Tongue (tissue), 2 donors: ENCODE measurements at regions not wholly inside any gene's neighbourhood (a gene's known extent, or its start where the extent isn't known, plus 50 kb on each side); places are given as distances from the start of the nearest gene placed in this dataset. TPM values are rescaled to one million over a fixed set of nuclear protein-coding genes. Genes with fewer than 3 reads are reported as not detected.

Experiments
- DNase-seq: peaks from one replicate; pipeline ENCODE4 v3.0.0-alpha.2; 2015
- small RNA-seq: library from RNA; depleted of rRNA; stranded (forward); fragments of <200 nt; gene quantifications from one replicate; pipeline ENCODE3, GENCODE V24; 2014; ENCODE audit warnings: low replicate concordance

- DNase-seq = no peak
Observed at GRCh38 chr3:79848876-79849275, 81.1 kb upstream of the ROBO1 start.

- no peak for DNase-seq
Observed at GRCh38 chr3:79847928-79848327, 80.1 kb upstream of the ROBO1 start.

DNA sequence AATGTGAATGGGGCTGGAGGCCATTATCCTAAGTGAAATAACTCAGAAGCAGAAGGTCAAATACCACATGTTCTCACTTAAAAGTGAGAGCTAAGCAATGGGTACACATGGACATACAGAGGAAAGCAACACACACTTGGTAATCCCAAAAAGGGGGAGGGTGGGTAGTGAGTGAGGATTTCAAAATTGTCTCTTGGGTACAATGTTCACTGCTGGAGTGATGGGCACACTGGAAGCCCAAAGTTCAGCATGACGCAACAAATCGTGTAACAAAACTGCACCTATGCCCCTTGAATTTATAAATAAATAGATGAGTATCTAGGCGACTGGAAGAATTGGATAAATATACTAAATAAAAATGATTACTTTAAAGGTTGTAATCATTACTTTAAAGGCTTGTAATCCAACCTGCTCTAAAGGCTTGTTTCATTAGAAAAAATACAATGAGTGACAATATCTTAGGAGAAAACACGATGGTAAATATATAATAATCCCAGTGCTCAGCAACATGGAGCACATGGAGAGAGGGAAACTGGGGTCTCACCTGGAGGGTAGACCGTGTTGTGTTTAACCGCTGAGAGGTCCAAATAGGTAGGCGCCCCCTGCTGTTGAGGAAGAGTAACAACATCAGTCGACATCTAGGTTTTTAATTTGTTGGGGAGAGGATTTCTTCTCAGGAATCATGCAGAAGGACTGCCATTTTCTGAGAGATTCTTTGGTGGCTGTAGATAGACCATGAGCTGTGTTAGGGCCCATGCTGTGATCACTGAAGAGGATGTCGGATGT is 78.5 kb upstream of the ROBO1 start:
- no peak for DNase-seq

DNA sequence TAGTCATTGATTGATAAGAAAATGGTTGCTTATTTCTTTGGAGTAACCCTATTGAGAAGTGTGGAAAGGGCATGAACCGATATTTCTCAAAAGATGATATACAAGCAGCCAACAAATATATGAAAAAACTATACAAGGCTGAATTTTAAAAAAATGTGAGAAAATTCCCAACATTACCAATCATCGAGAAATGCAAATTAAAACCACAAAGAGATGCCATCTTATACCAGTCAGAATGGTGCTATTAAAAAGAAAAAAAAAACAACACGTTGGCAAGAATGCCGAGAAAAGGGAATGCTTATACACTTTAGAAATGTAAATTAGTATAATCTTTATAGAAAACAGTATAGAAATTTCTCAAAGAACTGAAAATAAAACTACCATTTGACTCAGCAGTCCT is 77.7 kb upstream of the ROBO1 start:
- DNase-seq = no peak

DNA sequence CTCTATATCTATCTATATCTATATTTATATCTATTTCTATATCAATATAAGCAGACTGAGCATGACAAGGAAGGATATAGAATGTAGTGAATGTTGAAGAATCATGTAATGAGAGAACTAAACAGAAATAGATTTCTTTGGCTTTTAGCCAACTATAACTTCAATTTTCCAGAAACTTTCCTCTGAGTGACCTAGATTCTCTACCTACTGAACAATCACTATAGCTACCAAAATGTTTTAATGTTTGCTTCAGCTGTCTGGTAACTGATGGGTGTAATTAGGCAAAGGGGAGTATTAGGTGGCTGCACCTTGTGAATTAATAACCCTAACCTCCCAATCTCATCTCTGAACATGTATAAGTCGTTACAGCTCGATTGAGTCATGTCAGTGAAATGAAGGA is 76.4 kb upstream of the ROBO1 start:
- DNase-seq = peak; percentile 2

- DNase-seq = no peak
Observed at GRCh38 chr3:79843180-79843579, 75.4 kb upstream of the ROBO1 start.

DNA sequence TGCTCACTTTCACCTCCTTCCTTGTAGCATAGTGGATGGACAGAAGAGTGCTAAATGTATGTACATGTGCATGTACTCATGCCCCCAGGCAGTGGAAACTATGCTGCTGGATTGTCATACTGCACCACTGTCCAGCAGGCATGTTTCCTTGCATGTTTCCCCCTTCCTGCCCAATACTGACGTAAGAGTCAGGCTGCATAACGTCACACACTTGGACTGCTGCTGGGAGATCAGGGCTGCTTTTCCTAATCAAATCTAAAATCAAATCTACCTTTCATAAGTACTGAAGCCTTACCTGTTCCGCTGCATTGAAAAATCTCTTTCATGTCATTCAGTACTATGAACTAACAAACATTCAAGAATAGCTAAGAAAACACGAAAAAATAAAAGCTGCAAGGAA is 67.9 kb upstream of the ROBO1 start:
- no peak for DNase-seq

DNA sequence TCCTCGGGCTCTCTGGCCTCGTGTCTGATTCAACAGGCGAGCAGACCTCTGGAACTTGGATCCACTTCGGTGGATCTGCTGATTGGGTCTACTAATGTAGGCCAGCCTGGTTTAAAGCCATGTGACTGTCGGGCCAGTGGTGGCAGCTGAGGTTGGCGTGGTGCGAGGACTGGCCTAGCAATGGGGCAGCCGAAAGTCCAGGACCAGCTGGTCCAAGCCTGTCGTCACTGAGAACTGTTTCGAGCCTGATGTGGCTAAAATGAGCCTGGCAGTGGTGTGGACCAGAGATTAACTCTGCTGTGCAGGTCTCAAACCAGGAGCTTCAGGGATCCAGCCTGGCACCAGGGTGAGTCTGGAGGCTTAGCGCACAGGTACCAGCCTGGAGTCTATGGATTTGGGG is 56.4 kb upstream of the ROBO1 start:
- no peak for DNase-seq

GRCh38 chr3:79822076-79822475 is 54.3 kb upstream of the ROBO1 start:
- no peak for DNase-seq

DNA sequence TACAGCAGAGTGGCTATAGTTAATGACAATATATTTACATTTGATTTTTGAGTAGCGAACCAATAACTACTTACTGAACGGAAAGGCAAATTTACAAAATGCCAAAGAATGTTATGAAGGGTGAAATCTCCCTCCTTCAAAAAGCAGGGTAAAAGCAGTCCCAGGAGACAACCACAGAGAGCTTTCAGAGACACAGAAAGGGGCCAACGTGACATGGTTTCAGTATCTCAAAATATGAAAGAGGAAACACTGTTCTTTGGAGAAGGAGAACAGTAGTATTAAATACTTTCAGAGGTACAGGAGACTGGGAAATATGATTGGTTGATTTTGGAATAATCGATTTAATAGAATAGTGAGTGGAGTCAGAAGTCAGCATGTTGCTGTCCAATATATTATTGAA is 52.3 kb upstream of the ROBO1 start:
- DNase-seq = no peak

- DNase-seq = no peak
Observed at GRCh38 chr3:79818015-79818414, 50.2 kb upstream of the ROBO1 start.

Small RNAs in the stretch of these regions (small RNA-seq; reads per million reads assigned to genes)
- gene AC108740.1 = not detected
